ENCODE measurements at regions not wholly inside any gene's neighbourhood (a gene's known extent, or its start where the extent isn't known, plus 50 kb on each side); places are given as distances from the start of the nearest gene placed in this dataset.

- no peak for DNase-seq (ENCODE audit: low read depth, low spot score)
- no peaks in the 10 kb centered on the region for H3K9me3 ChIP-seq (ENCODE audit: control insufficient read depth, insufficient read depth, low read length)
- peaks cover 9% of the 10 kb centered on the region for H3K27me3 ChIP-seq (ENCODE audit: control insufficient read depth, insufficient read depth, low read length)
- H3K4me3 ChIP-seq (ENCODE audit: low read depth, low read length): no peak overlapping the region
- no peak overlapping the region for H3K27ac ChIP-seq (ENCODE audit: low read depth, low read length)
- CTCF ChIA-PET: interaction anchor here (1.0 kb wide), 2 partner anchors 11 to 32 kb away, joined by 3 read pairs; no protein-coding TSS in a partner anchor
- POLR2A ChIA-PET: no interaction called here
- TF ChIP-seq CTCF (IDR thresholded peaks at IDR 0.05; ENCODE audit: low read depth, low read length): no peak
Measured at GRCh38 chr22:22741843-22742242, 97.4 kb downstream of the GGTLC2 start.

- no peak for TF ChIP-seq CTCF (IDR thresholded peaks at IDR 0.05; ENCODE audit: low read depth, low read length)
- H3K4me3 ChIP-seq (ENCODE audit: low read depth, low read length): no peak overlapping the region
- POLR2A ChIA-PET: no interaction called here
- H3K9me3 ChIP-seq (ENCODE audit: control insufficient read depth, insufficient read depth, low read length): no peaks in the 10 kb centered on the region
- no peak for DNase-seq (ENCODE audit: low read depth, low spot score)
- CTCF ChIA-PET: interaction anchor here (0.5 to 1.0 kb wide), 2 partner anchors 10 to 318 kb away, joined by 3 read pairs; no protein-coding TSS in a partner anchor
- peaks cover 9% of the 10 kb centered on the region for H3K27me3 ChIP-seq (ENCODE audit: control insufficient read depth, insufficient read depth, low read length)
- H3K27ac ChIP-seq (ENCODE audit: low read depth, low read length): no peak overlapping the region
Measured at GRCh38 chr22:22742641-22743040, 98.2 kb downstream of the GGTLC2 start.

- ChIA-PET CTCF (no interaction called here), POLR2A (no interaction called here)
- H3K27ac ChIP-seq (ENCODE audit: low read depth, low read length): no peak overlapping the region
- no peak for TF ChIP-seq CTCF (IDR thresholded peaks at IDR 0.05; ENCODE audit: low read depth, low read length)
- DNase-seq (ENCODE audit: low read depth, low spot score): no peak
- H3K27me3 ChIP-seq (ENCODE audit: control insufficient read depth, insufficient read depth, low read length): peaks cover 9% of the 10 kb centered on the region
- H3K4me3 ChIP-seq (ENCODE audit: low read depth, low read length): no peak overlapping the region
- H3K9me3 ChIP-seq (ENCODE audit: control insufficient read depth, insufficient read depth, low read length): no peaks in the 10 kb centered on the region
Measured at GRCh38 chr22:22743128-22743760, 98.8 kb downstream of the GGTLC2 start.

- TF ChIP-seq CTCF (IDR thresholded peaks at IDR 0.05; ENCODE audit: low read depth, low read length): no peak
- ChIA-PET POLR2A (no interaction called here), CTCF (interaction anchor here (0.6 to 3.2 kb wide), 15 partner anchors 8 to 429 kb away, joined by 3 to 29 read pairs (median 4); no protein-coding TSS in a partner anchor)
Measured at GRCh38 chr22:22744412-22745224, 100.2 kb downstream of the GGTLC2 start.

More at GRCh38 chr22:22744412-22745224, 100.2 kb downstream of the GGTLC2 start:
- H3K9me3 ChIP-seq (ENCODE audit: control insufficient read depth, insufficient read depth, low read length): no peaks in the 10 kb centered on the region
- no peak overlapping the region for H3K27ac ChIP-seq (ENCODE audit: low read depth, low read length)
- no peak overlapping the region for H3K4me3 ChIP-seq (ENCODE audit: low read depth, low read length)
- no peak for DNase-seq (ENCODE audit: low read depth, low spot score)
- peaks cover 7% of the 10 kb centered on the region for H3K27me3 ChIP-seq (ENCODE audit: control insufficient read depth, insufficient read depth, low read length)

Measured in AG04450 (cell line).